GM19452 (cell line): ENCODE measurements at regions not wholly inside any gene's neighbourhood (a gene's known extent, or its start where the extent isn't known, plus 50 kb on each side); places are given as distances from the start of the nearest gene placed in this dataset.
"Not testable (repeated sequence)": the region's sequence is repeated elsewhere in the genome, so short reads cannot be mapped to it uniquely, and the experiment has no call there.

Source experiments
- ATAC-seq: cut with Tn5 transposase; IDR thresholded peaks from one replicate; pipeline ENCODE4 v1.9.1; 2021; ENCODE audit not compliant: unreplicated experiment

DNA sequence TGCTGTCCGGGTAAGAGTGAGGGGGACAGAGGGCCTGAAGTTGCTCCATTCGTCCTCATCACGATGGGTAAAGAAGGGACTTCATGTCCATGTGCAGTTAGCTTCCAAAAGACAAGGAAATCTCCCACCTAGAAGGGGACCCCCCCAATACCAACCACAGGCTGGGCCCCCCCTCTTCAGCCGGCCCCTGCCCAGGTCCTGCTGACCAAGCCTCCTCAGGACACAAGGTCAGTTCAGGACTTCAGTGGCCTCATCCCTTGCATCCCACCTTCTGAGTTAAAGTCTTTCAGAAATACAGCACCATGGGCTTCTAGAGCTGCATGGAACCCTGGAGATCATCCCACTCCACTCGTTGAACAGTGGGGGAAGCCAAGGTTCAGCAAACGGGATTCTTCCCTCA lies 115.4 kb upstream of the ERG start:
- ATAC-seq = no peak

DNA sequence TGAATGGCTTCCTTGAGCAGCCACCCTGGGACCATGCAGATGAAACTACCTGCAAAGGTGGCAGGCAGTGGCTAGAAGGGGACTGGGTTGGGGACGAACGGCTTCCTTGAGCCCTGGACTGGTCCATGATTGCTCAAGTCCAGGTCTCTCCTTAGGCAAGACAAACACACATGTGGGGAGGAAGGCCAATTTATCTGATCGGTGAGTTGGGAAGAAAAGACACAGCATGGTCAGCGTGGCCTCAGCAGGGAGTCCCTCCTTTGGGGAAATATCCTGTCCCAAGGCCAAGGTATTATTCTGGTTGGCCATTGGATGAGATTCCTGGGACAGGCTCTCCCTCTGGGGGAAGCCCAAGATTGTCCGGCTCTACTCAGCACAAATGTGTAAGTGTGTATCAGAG lies 116.3 kb upstream of the ERG start:
- no peak for ATAC-seq

DNA sequence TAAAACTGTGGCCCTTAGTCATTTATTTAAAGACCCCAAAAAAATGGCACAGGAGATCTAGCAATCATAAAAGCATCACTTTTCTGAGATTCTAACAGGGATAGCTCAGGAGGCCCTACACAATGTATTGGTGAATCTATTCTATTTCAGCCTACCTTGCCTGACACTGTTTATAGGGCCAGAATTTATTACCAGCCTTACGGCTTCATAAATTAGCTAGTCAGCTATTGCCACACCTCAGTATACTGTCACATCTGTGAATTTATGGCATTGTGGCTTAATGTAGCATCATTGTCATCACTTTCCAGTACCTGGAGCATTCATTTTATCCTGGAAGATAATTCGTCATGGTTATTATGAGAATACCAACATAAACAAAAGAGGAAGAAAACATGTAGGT lies 121.2 kb upstream of the ERG start:
- ATAC-seq = no peak

DNA sequence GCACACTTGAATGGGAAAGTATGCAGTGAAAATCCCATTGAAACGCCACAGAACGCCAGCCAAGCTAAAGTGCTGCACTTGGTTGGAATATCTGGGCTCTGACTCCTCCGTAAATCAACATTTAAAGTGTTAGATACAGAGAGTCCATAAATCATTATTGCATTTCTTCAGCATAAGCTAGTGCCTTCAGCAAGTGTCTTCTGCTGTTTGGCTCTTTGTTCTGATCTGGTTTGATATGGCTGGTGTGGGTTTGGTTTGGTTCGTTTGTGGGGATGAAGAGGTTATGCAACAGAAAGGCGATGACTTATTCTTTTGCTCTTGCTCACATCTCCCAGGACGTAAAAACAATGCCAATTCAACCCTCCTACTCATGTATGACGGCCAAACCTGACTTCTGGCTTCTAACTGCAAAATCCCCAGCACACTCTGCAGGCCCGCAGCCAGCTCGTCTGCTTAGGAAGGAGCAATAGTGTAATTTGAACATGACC lies 121.8 kb upstream of the ERG start:
- ATAC-seq = no peak

DNA sequence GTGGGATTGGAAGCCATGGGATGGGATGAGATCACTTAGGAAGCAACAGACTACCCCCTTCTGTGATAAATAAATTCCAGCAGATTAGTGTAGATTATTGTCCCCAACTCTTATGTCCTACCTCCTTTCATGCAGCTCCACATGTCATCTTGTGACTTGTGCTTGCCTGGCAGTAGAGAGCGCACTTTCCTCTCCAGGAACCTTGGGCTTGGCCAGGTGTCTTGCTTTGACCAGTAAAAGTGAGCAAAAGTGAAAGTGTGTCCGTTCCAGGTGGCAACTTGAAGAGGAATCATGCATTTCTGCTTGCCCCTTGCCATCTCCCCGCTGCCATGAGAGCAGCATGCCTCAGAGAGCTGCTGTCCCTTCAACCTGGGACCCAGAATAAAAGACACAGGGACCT lies 122.9 kb upstream of the ERG start:
- no peak for ATAC-seq

DNA sequence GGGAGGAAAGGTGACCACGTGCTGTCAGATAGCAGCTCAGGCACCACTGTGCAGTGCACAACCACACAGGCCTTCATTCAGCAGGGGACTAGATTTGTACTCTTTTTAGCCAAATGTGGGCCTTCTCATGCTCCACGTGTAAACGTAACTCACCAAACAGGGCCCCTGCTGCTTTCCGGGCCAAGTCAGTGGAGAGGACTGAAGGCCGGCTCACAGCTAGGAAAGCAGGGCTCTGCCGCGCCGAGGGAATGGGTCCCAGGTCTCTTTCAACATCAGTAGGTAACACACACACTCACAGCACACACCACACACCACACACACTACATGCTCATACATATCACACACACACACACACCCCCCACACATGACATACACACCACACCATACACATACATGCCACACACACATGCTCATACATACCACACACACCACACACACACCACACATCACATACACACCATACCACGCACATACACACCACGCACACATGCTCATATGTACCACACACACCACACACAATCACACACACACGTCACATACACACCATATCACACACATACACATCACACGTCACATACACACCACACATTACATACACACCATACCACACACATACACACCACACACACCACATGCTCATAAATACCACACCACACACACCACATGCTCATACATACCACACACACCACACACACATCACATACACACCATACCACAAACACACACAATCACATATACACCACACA lies 124.0 kb upstream of the ERG start:
- ATAC-seq = no peak

DNA sequence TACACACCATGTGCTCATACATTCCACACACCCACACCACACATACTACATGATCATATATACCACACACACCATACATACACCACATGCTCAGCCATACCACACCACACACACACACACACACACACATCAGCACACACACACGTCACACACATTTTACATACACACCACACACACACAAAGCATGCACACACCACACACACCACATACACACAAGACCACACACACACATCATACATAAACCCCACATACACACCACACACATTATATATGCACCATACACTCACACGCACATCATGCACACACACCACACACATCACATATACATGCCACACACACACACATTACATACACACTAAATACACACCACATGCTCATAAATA lies 124.5 kb upstream of the ERG start:
- ATAC-seq = no peak

DNA sequence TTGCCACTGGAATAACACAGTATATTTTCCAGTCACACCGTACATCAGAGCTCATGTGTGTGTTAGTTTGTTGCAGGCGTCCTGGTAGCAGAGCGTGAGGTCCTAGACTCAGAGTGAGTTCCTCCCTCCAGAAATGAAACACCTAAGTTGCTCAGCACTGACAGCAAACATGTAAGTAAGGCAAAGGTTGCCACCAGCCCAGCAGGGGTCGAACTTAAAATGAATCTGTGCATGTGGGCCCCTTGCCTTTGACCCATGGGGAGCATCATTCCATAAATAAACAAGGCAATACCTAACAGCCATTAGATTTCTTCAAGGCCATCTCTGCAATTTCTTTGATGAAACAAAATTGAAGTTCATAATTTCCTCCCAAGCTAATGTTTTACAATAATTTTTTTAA lies 125.3 kb upstream of the ERG start:
- no peak for ATAC-seq

DNA sequence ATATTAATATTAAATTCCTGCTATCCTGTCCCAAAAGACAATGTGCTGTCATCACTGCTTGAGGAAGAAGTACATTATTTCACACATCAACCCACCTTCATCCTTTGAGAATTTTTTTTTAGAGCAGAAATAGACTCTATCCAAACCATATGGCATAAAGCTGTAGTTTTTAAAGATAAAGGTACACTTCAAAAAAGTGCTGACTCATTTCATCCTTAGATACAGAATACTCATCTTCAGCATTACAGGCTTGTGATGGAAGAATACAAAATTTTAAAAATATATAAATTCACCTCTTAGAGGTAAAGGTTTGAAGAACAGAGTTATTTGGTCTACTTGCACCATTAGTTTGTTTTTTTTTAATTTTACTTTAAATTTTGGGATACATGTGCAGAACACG lies 126.7 kb upstream of the ERG start:
- no peak for ATAC-seq

DNA sequence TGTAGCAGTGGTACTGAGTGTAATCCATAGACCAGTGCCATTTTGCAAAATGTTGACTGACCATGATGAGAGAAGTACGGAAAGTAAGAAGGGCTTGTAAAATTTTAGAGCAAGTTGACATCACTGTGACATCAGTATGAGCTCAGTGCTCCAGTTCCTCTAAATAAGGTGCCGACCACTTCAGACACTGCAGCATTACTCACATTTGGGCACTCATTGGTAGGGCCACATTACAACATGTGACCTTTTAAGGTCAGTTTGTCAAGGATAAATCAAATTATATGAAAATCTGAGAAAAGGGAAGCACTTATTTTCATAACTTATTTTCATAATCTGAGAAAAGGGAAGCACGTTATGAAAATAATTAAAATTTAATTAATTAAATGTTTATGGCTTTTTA lies 128.0 kb upstream of the ERG start:
- ATAC-seq = no peak

DNA sequence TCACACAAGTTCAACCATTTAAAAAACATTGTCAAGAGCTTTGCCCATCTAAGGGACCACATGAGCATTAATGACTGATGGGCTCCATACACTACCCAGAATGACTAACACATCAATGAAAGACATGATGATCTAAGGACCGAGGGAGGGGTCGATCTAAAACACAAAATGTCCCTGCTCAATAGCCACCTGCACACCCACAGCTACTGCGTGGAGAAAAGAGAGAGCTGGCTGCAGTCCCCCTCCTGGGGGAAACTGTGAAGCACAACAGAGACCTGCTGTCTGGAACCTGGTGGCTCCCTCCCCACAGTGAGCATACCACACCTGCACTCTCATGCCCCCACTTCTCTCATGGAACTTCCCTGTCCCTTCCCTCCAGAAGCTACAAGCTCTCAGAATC lies 130.1 kb upstream of the ERG start:
- ATAC-seq = no peak

DNA sequence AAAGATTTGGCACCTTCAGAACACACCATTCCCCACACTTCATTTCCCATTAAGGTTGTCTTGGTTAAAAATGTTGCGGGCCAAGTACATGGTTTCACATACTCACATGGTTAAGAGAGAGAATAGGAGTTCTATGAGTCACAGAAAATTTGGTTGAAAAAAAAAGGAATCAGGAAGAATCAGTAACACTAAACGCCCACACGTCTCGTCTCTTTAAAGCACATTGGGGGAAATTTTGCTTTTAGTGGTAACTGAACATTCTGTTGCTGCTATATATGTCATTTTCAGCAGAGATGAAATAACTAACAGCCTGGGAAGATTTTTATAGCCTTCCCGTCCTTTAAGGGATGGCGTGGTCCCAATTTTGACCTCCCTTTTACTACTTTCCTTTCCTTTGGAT lies 132.9 kb upstream of the ERG start:
- ATAC-seq = no peak

DNA sequence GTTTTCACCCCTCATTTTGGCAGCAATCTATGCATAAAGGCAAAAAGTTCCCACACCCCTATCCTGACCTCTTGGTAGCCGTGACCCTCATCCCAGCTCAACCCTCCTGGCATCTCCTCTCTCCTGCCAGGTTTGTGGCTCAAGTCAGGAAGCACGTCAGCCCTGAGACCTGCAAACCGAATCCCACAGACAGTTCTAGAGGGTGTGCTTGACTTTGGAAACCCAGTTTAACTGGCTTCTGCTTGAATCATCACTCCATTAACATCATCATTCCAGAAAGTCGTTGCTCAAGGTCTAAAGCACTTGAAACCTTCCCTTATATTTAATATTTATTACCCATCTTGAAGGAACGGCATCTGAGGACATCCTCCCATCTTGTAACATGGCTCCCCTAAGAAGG lies 133.4 kb upstream of the ERG start:
- ATAC-seq = no peak

DNA sequence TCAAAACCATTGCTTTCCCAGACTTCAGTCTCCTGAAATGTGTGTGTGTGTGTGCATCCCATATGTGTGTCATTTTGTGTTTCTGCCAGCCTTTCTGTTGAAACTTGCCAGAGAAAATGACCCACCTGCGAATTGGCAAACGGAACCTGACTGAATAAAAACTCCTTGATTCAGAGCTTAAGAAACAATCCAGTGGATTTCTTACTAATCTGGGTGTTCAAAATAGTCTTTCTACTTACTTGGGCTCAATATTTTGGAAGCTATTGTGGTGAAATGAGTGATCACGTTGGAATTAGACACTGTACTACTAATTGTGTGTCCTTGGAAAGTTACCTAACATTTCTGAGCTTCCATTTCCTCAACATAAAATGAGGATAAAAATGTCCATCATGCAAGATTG lies 138.9 kb upstream of the ERG start:
- ATAC-seq = no peak

DNA sequence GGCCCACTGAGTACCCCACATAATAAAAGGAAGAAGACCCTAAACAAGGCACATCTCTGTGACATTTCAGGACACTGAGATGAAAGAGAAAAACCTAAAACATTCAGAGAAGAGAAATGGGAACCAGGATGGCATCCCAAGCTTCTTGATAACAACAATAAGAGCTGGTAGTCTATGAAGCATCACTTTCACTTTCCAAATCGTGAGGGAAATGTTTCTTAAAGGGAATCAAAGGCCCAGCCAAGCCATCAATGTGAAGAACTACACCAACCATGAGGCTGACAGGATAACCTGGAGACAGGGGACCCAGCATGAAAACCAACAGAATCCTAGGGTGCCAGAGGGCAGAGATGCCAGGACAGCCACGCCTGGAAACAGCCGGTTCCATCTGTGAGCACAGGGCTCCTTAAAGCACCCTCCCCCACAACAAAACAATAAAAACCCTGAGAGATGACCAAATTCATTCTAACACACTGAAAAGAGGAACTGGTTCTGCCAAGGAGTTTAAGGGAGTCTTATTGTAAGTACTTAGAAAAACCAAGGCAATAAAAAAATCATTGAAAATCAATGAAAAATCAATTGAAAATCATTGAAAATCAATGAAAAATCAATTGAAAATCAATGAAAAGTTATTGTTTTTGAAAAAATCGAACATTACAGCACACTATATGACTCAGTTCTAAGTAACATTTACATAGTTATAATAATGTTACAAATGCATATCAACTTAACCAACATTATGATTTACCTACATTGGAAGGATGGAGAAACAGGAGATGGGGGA lies 141.5 kb upstream of the ERG start:
- ATAC-seq = no peak

DNA sequence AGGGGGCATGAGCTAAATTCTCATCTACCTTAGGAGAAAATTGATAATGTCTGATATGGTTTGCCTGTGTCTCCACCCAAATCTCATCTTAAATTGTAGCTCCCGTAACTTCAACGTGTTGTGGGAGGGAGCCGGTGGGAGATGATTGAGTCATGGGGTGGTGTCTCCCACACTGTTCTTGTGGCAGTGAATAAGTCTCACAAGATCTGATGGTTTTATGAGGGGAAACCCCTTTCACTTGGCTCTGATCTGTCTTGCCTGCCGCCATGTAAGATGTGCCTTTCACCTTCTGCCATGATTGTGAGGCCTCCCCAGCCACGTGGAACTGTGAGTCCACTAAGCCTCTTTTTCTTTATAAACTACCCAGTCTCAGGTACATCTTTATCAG lies 142.1 kb upstream of the ERG start:
- not testable (repeated sequence) for ATAC-seq

DNA sequence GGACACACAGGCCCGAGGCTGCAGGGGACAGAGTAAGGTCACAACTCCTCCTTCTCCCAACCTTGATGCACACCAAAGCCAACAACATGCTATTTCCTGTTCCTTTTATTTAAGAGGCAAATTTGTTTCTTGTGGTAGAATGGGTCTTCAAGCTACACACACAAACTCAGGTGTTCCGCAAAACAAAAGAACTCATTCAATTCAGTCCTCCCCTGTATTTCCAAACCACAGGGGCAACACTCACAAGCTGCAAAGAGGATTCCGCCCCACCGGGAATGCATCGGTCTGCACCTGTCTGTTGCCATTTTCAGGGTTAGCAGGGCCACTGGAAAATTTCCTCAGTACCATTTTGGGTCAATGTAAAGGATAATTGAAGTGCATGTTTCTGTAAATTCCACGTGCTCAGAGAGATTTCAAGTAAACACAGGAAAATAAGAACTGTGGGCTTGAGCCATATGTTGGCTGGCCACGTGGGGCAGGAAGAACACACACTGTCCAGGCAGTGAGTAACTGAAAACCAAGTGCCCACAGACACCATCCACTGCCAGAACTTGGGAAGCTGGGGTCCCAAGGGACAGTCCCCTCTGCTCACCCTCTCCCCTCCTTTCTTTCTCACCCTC lies 145.2 kb upstream of the ERG start:
- no peak for ATAC-seq

DNA sequence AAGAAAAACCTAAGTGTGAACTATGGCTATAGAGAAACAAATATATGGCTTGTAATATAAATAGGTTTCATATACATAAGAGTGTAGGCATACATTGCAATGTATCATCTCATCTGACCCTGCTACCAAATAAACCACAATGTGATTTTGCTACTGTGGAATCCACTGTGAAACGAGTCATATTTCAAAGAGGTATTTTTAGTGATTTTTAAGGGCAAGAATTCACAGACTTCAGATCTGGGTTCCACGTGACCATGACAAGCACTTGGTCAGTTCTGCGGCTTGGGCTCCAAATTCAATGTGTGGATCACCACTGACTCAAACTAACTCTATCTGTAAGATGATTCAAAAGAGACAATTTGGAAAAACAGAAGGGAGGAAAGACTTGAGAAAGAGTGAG lies 147.0 kb upstream of the ERG start:
- ATAC-seq = no peak

DNA sequence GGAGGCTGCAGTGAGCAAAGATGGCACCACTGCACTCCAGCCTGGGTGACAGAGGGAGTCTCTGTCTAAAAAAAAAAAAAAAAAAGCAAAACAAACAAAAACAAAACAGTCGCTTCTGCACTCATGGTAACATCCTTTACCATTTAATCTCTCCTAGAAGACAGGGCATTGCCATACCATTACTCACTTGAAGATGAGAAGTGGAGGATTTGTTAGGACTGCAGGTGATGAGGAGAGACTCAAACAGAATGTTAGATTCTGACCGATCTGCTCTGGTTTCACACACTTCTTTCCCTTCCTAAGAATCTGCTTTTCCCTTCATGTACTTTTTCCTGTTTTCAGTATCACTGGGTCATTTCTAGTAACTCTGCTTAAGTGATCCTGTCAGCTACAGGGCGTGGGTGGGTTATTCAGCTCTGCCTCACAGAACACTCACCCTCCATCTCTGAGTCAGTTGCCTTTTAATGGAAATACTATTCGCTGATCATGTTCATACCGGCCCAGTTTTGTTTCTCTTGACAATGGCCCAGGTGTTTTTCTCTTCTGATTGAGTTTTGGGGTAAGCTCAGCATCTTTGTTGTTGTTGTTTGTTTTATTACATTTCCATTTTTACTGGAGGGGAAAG lies 148.0 kb upstream of the ERG start:
- no peak for ATAC-seq

DNA sequence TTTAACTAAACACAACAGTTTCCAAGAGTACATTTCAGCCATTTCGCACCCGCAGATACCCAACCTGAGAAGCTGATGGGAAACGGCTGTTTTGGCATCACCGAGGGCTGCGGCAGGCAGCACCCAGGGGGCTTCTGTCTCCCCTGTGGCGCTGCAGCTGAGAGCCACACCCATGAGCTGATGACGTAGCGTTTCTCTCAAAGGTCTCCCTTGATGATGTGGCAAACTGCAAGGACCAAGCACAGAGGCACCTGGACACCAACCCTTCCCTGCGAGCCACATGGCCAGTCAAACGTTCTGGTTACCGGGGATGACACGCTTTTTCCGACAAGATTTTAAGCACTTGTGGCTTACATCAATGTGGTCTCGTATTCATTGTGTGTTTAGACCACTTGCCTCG lies 150.8 kb upstream of the ERG start:
- ATAC-seq = no peak

DNA sequence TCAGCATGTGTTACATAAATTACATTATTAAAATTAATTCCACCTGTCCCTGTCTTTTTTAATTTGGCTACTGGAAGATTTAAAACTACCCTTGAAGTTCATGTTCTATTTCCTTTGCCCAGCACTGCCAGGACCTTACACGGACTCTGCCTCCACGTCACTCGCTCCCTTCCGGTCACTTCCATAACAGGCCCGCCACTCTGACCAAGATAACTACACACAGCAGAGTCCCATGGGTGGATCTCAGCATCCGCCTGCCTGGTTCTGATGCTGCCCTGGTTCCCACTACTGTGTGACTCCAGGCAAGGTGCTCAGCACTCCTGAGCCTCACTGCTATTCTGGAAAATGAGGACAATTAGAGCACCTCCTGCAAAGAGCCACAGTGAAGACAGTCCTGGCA lies 153.3 kb upstream of the ERG start:
- no peak for ATAC-seq

DNA sequence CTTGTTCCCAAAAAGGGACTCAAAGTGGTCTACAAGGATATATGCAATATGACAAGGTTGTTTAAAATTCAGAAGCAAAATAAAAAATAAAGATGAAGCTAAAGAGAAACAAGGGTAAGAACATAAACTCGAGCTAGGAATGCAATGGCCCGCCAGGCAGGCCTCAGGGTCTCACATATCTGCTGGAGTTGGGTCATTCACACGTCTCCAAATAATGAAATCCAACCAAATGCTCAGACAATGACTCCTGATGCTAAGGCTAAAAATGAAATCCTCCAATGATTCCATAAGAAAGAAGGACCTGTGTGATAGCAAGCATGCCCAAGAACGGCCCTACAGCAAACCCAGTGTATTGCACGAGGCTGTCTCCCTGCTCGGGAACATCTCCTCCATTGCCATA lies 153.3 kb upstream of the ETS2 start:
- no peak for ATAC-seq
